Thoracic aorta (tissue), 2 donors: ENCODE measurements at regions not wholly inside any gene's neighbourhood (a gene's known extent, or its start where the extent isn't known, plus 50 kb on each side); places are given as distances from the start of the nearest gene placed in this dataset.

ENCODE experiments used
- ATAC-seq: fragments of 150-250 bp; one replicate; pipeline ENCODE4 v1.8.0; 2017; ENCODE audit warnings: low read depth; ENCODE audit not compliant: insufficient number of reproducible peaks, low FRiP score
- DNase-seq: peaks from one replicate; pipeline ENCODE4 v3.0.0-alpha.2; 2020; ENCODE audit warnings: low spot score
- H3K27ac ChIP-seq, 2 donors: fragments of 200-600 bp; sonication (generic); 1 replicate in 1 of 2; 2 replicates in 1 of 2; pipeline ENCODE4 v1.5.1; 2016; ENCODE audit warnings: mild to moderate bottlenecking in 2 of 2, moderate library complexity in 2 of 2
- H3K27me3 ChIP-seq: fragments of 200-600 bp; sonication (generic); replicated peaks from 2 replicates; pipeline ENCODE4 v1.6.0; 2016; ENCODE audit warnings: mild to moderate bottlenecking; ENCODE audit not compliant: insufficient read depth
- H3K36me3 ChIP-seq: fragments of 200-600 bp; sonication (generic); one replicate; pipeline ENCODE4 v1.5.1; 2016
- H3K4me1 ChIP-seq, 2 donors: fragments of 200-600 bp; sonication (generic); 1 replicate in 1 of 2; 2 replicates in 1 of 2; pipeline versions ENCODE4 v1.5.1 to v1.6.0; 2016; ENCODE audit warnings: low read depth in 2 of 2, mild to moderate bottlenecking in 1 of 2; ENCODE audit not compliant: control insufficient read depth in 1 of 2
- H3K4me3 ChIP-seq: fragments of 200-600 bp; sonication (generic); 2 replicates; pipeline ENCODE4 v1.5.1; 2016; ENCODE audit warnings: mild to moderate bottlenecking
- H3K9me3 ChIP-seq: fragments of 200-600 bp; sonication (generic); 2 replicates; pipeline ENCODE4 v1.5.1; 2016
- TF ChIP-seq, protein P1 (sequence below): fragments of 200-600 bp; sonication (generic); IDR thresholded peaks from one replicate; pipeline ENCODE4 v1.5.1; 2019; ENCODE audit warnings: antibody characterized with exemption

DNA sequence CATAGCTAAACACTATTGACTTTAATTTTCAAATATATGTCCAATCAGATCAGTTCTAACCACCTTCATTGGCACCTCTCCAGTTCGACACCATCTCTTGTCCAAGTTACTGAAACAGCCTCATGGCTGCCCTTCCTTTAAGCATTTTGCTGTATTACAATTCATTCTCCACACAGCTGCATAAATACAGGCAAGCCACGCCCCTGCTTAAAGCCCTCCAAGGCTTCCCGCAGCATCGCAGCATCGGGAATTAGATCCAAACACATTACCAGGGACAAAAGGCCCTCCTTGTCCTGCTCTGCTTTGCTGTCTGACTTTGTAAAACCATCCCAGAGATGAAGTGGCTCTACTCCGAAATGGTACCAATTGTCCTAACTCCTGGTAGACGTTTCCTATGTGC lies 75.1 kb upstream of the RAI14 start:
- no peak overlapping the region for H3K27ac ChIP-seq
- no peak overlapping the region for H3K4me3 ChIP-seq
- H3K9me3 ChIP-seq = no peaks in the 10 kb centered on the region
- DNase-seq = no peak
- H3K27me3 ChIP-seq = no peaks in the 10 kb centered on the region
- TF ChIP-seq, protein P1, sequence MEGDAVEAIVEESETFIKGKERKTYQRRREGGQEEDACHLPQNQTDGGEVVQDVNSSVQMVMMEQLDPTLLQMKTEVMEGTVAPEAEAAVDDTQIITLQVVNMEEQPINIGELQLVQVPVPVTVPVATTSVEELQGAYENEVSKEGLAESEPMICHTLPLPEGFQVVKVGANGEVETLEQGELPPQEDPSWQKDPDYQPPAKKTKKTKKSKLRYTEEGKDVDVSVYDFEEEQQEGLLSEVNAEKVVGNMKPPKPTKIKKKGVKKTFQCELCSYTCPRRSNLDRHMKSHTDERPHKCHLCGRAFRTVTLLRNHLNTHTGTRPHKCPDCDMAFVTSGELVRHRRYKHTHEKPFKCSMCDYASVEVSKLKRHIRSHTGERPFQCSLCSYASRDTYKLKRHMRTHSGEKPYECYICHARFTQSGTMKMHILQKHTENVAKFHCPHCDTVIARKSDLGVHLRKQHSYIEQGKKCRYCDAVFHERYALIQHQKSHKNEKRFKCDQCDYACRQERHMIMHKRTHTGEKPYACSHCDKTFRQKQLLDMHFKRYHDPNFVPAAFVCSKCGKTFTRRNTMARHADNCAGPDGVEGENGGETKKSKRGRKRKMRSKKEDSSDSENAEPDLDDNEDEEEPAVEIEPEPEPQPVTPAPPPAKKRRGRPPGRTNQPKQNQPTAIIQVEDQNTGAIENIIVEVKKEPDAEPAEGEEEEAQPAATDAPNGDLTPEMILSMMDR = no peak
- peaks cover 7 to 15% of the 10 kb centered on the region in 2 donors for H3K4me1 ChIP-seq
- H3K36me3 ChIP-seq = no peaks in the 10 kb centered on the region
- ATAC-seq = no peak

DNA sequence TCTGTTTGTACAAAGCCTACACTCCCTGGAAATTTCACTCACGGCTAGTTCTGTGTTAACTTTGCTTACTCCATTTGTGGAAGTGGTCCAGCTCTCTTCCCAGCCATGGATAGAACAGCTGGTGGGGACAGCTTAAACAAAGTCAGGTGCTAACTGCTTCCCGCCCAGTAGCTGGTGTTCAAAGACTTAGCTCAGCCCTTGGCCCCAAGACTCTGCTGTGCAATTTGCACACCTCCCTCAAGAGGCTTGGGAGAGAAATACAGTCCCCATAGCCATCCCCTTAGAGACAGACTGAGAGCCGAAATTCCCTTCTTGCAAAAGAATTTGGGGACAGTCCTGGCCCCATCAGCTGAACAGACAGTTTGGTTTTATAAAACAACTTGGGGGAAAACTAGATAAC lies 73.8 kb upstream of the RAI14 start:
- H3K4me3 ChIP-seq = no peak overlapping the region
- no peak for DNase-seq
- H3K36me3 ChIP-seq = no peaks in the 10 kb centered on the region
- TF ChIP-seq, protein P1 = no peak
- peaks cover 0 to 4% of the 10 kb centered on the region in 2 donors for H3K4me1 ChIP-seq
- no peak overlapping the region for H3K27ac ChIP-seq
- H3K9me3 ChIP-seq = no peaks in the 10 kb centered on the region
- ATAC-seq = no peak
- H3K27me3 ChIP-seq = no peaks in the 10 kb centered on the region

DNA sequence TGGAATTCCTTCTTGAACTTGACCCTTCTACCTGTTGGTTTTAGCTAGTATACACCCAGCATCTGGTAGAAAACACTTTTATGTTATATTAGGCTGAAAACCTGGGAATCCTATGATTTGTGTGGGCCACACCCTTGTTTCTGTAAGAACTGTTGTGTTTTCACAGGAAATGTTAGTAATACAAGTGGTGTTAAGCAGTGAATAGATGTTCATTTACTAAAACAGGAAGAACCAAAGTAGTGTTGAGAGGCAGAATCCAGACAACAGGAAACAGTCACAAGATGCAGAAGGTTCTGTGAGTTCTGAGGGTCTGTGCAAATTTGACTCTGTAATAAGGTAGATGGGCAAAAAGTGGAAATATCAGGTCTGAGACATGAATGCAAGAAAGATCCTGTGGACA lies 73.0 kb upstream of the RAI14 start:
- Histone ChIP-seq H3K4me1 (no peaks in the 10 kb centered on the region), H3K27me3 (no peaks in the 10 kb centered on the region), H3K4me3 (no peak overlapping the region), H3K36me3 (no peaks in the 10 kb centered on the region), H3K27ac (no peak overlapping the region), H3K9me3 (no peaks in the 10 kb centered on the region)
- TF ChIP-seq, protein P1 = no peak
- no peak for DNase-seq
- ATAC-seq = no peak

DNA sequence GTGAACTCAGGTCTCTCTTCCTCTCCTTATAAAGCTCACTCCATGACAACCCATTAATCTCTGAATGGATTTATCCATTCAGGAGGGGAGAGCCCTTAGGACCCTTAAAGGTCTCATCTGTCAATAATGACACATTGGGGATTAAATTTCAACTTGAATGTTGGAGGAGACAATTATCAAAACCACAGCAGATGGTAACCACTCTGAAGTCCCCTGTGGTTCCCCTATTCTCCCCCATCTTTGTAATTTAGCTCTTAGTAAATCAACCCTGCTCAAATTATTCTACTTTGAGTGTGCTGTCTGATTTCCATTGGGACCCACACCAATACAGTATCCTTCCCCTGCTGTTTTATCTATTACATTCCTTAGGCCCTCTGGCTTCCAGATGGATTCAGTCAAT lies 72.0 kb upstream of the RAI14 start:
- H3K36me3 ChIP-seq = no peaks in the 10 kb centered on the region
- ATAC-seq (no peak), DNase-seq (no peak)
- H3K27me3 ChIP-seq = no peaks in the 10 kb centered on the region
- H3K4me3 ChIP-seq = no peak overlapping the region
- H3K27ac ChIP-seq = no peak overlapping the region
- H3K4me1 ChIP-seq = no peaks in the 10 kb centered on the region
- no peaks in the 10 kb centered on the region for H3K9me3 ChIP-seq
- TF ChIP-seq, protein P1 = no peak

DNA sequence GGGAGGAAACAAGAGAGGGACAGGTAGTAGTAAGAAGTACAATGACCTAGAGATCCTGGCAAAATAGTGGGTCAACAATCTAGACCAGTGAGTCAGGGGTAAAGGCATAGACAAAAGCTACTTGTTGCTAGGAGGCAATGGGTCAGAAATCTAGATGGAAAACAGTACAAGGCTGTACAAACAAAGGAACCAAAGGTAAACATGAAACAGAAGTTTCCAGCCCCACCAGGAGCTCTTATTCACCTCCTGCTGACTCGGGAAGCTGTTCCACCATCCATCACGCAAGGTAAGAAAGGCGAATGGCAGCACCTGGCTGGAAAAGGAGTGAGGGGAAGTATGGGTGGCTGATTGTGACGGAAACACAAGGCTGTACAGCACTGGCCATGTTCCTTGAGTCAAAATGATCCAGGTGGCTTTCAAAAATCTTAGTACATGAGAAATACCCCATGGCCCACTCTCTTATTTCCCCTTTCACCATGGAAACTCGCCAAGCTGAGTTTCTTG lies 70.5 kb upstream of the RAI14 start:
- no peaks in the 10 kb centered on the region for H3K36me3 ChIP-seq
- H3K27ac ChIP-seq = no peak overlapping the region
- DNase-seq (no peak), ATAC-seq (no peak)
- no peaks in the 10 kb centered on the region for H3K27me3 ChIP-seq
- H3K4me3 ChIP-seq = no peak overlapping the region
- no peaks in the 10 kb centered on the region for H3K9me3 ChIP-seq
- TF ChIP-seq, protein P1 = no peak
- no peaks in the 10 kb centered on the region for H3K4me1 ChIP-seq
